Gastroesophageal sphincter (tissue), 4 donors: ENCODE measurements at regions not wholly inside any gene's neighbourhood (a gene's known extent, or its start where the extent isn't known, plus 50 kb on each side); places are given as distances from the start of the nearest gene placed in this dataset.

Source experiments
- ATAC-seq: fragments of 150-250 bp; one replicate; pipeline ENCODE4 v1.9.1; 2016; ENCODE audit warnings: mild to moderate bottlenecking, moderate library complexity
- H3K27ac ChIP-seq, 4 donors: fragments of 200-600 bp; sonication (generic) in 3 of 4; 1 replicate in 3 of 4; 2 replicates in 1 of 4; pipeline ENCODE4 v1.5.1; 2016 to 2019
- H3K27me3 ChIP-seq: fragments of 200-600 bp; sonication (generic); one replicate; pipeline ENCODE4 v1.5.1; 2019
- H3K36me3 ChIP-seq, 2 donors: fragments of 200-600 bp; sonication (generic); one replicate each; pipeline ENCODE4 v1.5.1; 2019; ENCODE audit warnings: control low read depth in 1 of 2
- H3K4me1 ChIP-seq, 3 donors: fragments of 200-600 bp; sonication (generic); 1 replicate in 2 of 3; 2 replicates in 1 of 3; pipeline ENCODE4 v1.5.1; 2016 to 2019; ENCODE audit warnings: control low read depth in 2 of 3
- H3K4me3 ChIP-seq, 2 donors: fragments of 200-600 bp; sonication (generic); one replicate each; pipeline ENCODE4 v1.5.1; 2019; ENCODE audit warnings: mild to moderate bottlenecking in 1 of 2, moderate library complexity in 1 of 2
- H3K9me3 ChIP-seq, 3 donors: fragments of 200-600 bp; sonication (generic); one replicate each; pipeline ENCODE4 v1.5.1; 2017 to 2019; ENCODE audit warnings: control low read depth in 2 of 3
- CTCF ChIP-seq, 4 experiments: fragments of 200-600 bp in 2 of 4; fragments of 450-650 bp in 2 of 4; sonication (generic) in 1 of 4; IDR thresholded peaks; one replicate each; pipeline ENCODE4 v1.5.1; 2017 to 2019; ENCODE audit warnings: antibody characterized with exemption in 4 of 4, mild to moderate bottlenecking in 2 of 4, moderate library complexity in 2 of 4
- EP300 ChIP-seq: sonication (generic); formaldehyde crosslinking; IDR thresholded peaks from one replicate; pipeline ENCODE4 v1.6.1; 2017; ENCODE audit warnings: antibody characterized with exemption, mild to moderate bottlenecking
- POLR2A ChIP-seq, 2 donors: fragments of 450-650 bp; IDR thresholded peaks; one replicate each; pipeline ENCODE4 v1.6.1; 2017; ENCODE audit warnings: antibody characterized with exemption in 2 of 2, mild to moderate bottlenecking in 2 of 2, moderate library complexity in 1 of 2
- POLR2AphosphoS5 ChIP-seq: sonication (generic); formaldehyde crosslinking; IDR thresholded peaks from one replicate; pipeline ENCODE4 v1.6.1; 2017; ENCODE audit warnings: antibody characterized with exemption
- WGBS, 2 donors: methylation state at CpG; one replicate each; pipeline ENCODE4 v1.1.5; 2018; ENCODE audit warnings: low coverage in 1 of 2; 5-methylcytosine and 5-hydroxymethylcytosine counted together

GRCh38 chr5:74116266-74116665 is 490.3 kb downstream of the ARHGEF28 start:
- TF ChIP-seq POLR2AphosphoS5 (no peak), EP300 (no peak), POLR2A (IDR thresholded peaks at IDR 0.05) (no peak), CTCF (IDR thresholded peaks at IDR 0.05) (no peak)

GRCh38 chr5:74113927-74114326 is 487.9 kb downstream of the ARHGEF28 start:
- Histone ChIP-seq H3K4me3 (no peak overlapping the region), H3K27ac (no peak overlapping the region), H3K4me1 (no peaks in the 10 kb centered on the region), H3K27me3 (no peaks in the 10 kb centered on the region), H3K36me3 (no peaks in the 10 kb centered on the region), H3K9me3 (peaks cover 0 to 7% (median 0%) of the 10 kb centered on the region in 3 donors)
- no peak for ATAC-seq
- TF ChIP-seq CTCF (IDR thresholded peaks at IDR 0.05) (no peak), POLR2AphosphoS5 (no peak), POLR2A (IDR thresholded peaks at IDR 0.05) (no peak), EP300 (no peak)
- WGBS, 2 donors: 57 to 71% methylated on average over 2 of the region's 2 CpGs

More at GRCh38 chr5:74116266-74116665, 490.3 kb downstream of the ARHGEF28 start:
- peaks cover 0 to 7% (median 0%) of the 10 kb centered on the region in 3 donors for H3K9me3 ChIP-seq
- H3K4me1 ChIP-seq: no peaks in the 10 kb centered on the region
- no peaks in the 10 kb centered on the region for H3K36me3 ChIP-seq
- H3K27ac ChIP-seq: no peak overlapping the region
- H3K4me3 ChIP-seq: no peak overlapping the region
- no peak for ATAC-seq
- WGBS, 2 donors: 86 to 100% methylated on average over 1 of the region's 1 CpG
- no peaks in the 10 kb centered on the region for H3K27me3 ChIP-seq

GRCh38 chr5:74113196-74113540 is 487.2 kb downstream of the ARHGEF28 start:
- 64 to 88% methylated on average over 1 of the region's 1 CpG for WGBS, 2 donors
- ATAC-seq: no peak
- TF ChIP-seq POLR2AphosphoS5 (no peak), EP300 (no peak), CTCF (IDR thresholded peaks at IDR 0.05) (no peak), POLR2A (IDR thresholded peaks at IDR 0.05) (no peak)

GRCh38 chr5:74112372-74113195 is 486.6 kb downstream of the ARHGEF28 start:
- WGBS, 2 donors: 79 to 88% methylated on average over 2 to 3 of the region's 3 CpGs
- Histone ChIP-seq H3K4me3 (no peak overlapping the region), H3K27me3 (no peaks in the 10 kb centered on the region), H3K36me3 (no peaks in the 10 kb centered on the region), H3K4me1 (no peaks in the 10 kb centered on the region), H3K9me3 (no peaks in the 10 kb centered on the region), H3K27ac (no peak overlapping the region)
- no peak for ATAC-seq
- TF ChIP-seq POLR2AphosphoS5: no peak
- TF ChIP-seq POLR2A (IDR thresholded peaks at IDR 0.05): no peak
- TF ChIP-seq CTCF (IDR thresholded peaks at IDR 0.05): no peak
- TF ChIP-seq EP300: no peak

More at GRCh38 chr5:74113196-74113540, 487.2 kb downstream of the ARHGEF28 start:
- no peaks in the 10 kb centered on the region for H3K27me3 ChIP-seq
- H3K27ac ChIP-seq: no peak overlapping the region
- H3K4me3 ChIP-seq: no peak overlapping the region
- H3K9me3 ChIP-seq: peaks cover 0 to 2% (median 0%) of the 10 kb centered on the region in 3 donors
- H3K4me1 ChIP-seq: no peaks in the 10 kb centered on the region
- H3K36me3 ChIP-seq: no peaks in the 10 kb centered on the region

- H3K9me3 ChIP-seq: no peaks in the 10 kb centered on the region
- no peaks in the 10 kb centered on the region for H3K4me1 ChIP-seq
- no peaks in the 10 kb centered on the region for H3K27me3 ChIP-seq
- 43 to 52% methylated on average over 2 of the region's 2 CpGs for WGBS, 2 donors
- no peak overlapping the region for H3K4me3 ChIP-seq
- no peak for ATAC-seq
- H3K36me3 ChIP-seq: no peaks in the 10 kb centered on the region
- TF ChIP-seq POLR2AphosphoS5: no peak
- TF ChIP-seq EP300: no peak
- TF ChIP-seq CTCF (IDR thresholded peaks at IDR 0.05): no peak
- no peak for TF ChIP-seq POLR2A (IDR thresholded peaks at IDR 0.05)
- H3K27ac ChIP-seq: no peak overlapping the region
Measured at GRCh38 chr5:74111764-74112163, 485.8 kb downstream of the ARHGEF28 start.
